ENCODE measurements at regions not wholly inside any gene's neighbourhood (a gene's known extent, or its start where the extent isn't known, plus 50 kb on each side); places are given as distances from the start of the nearest gene placed in this dataset.

- no peaks in the 10 kb centered on the region for H3K27me3 ChIP-seq (ENCODE audit: control insufficient read depth, insufficient read depth, low read length)
- no peak for DNase-seq
- no peak overlapping the region for H3K4me3 ChIP-seq (ENCODE audit: low read length)
- H3K9me3 ChIP-seq (replicated peaks; ENCODE audit: control insufficient read depth, low read depth, low read length) = peaks cover 4% of the 10 kb centered on the region
- H3K36me3 ChIP-seq (ENCODE audit: control insufficient read depth, insufficient read depth, low read length) = no peaks in the 10 kb centered on the region
- no peaks in the 10 kb centered on the region for H3K4me1 ChIP-seq (ENCODE audit: control insufficient read depth, insufficient read depth, low read length)
- H3K27ac ChIP-seq (ENCODE audit: low read length) = no peak overlapping the region
Observed at GRCh38 chr3:110593749-110594148, 477.9 kb upstream of the NECTIN3 start.

DNA sequence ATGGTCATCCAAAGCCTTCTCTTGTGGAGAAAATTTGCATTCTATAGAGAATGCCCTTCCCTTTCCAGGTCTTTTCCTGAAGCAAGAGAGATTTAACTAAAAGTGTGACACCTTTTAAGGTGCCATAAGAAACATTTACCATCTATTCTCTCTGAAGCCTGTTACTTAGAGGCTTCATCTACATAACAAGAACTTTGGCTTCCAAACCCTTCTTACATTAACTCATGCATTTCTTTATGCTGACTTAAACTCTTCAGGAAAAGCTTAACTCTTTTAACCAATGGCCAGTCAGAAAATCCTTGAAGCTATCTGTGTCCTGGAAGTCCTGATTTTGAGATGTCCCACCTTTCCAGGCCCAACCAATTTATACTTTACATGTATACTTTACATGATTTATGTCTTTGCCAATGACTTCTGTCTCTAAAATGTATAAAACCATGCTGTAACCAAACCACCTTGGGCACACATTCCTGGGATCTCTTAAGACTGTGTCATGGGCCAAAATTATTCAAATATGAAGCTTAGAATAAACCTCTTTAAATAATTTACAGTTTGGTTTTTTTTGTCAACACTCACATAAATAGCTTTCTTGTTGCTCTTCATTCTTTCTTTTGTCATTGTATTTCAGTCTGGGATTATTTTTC lies 472.6 kb upstream of the NECTIN3 start:
- Histone ChIP-seq H3K27ac (ENCODE audit: low read length) (no peak overlapping the region), H3K4me1 (ENCODE audit: control insufficient read depth, insufficient read depth, low read length) (no peaks in the 10 kb centered on the region), H3K27me3 (ENCODE audit: control insufficient read depth, insufficient read depth, low read length) (no peaks in the 10 kb centered on the region), H3K4me3 (ENCODE audit: low read length) (no peak overlapping the region), H3K9me3 (replicated peaks; ENCODE audit: control insufficient read depth, low read depth, low read length) (peaks cover 4% of the 10 kb centered on the region), H3K36me3 (ENCODE audit: control insufficient read depth, insufficient read depth, low read length) (no peaks in the 10 kb centered on the region)
- DNase-seq = no peak

- Histone ChIP-seq H3K27ac (ENCODE audit: low read length) (no peak overlapping the region), H3K4me1 (ENCODE audit: control insufficient read depth, insufficient read depth, low read length) (no peaks in the 10 kb centered on the region), H3K9me3 (replicated peaks; ENCODE audit: control insufficient read depth, low read depth, low read length) (no peaks in the 10 kb centered on the region), H3K36me3 (ENCODE audit: control insufficient read depth, insufficient read depth, low read length) (no peaks in the 10 kb centered on the region), H3K27me3 (ENCODE audit: control insufficient read depth, insufficient read depth, low read length) (no peaks in the 10 kb centered on the region), H3K4me3 (ENCODE audit: low read length) (no peak overlapping the region)
- no peak for DNase-seq
Observed at GRCh38 chr3:110608566-110608965, 463.1 kb upstream of the NECTIN3 start.

DNA sequence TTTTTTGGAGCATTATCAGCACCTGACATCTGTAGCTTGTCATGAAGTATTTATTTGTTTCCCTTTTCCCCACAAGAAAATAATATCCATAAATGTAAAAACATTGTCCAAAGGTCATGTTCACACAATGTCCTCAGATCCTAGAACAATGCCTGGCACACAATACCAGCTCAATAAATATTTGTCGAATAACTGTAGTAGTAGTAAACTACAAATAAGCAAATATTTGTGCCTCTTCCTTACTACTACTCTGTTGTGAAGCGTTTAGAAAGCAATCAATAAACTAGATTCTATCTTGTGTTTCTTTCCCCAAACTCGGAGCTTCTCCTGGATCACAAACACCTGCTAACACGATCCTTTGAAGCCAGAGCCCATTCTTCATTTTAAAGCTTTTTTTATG lies 459.6 kb upstream of the NECTIN3 start:
- Histone ChIP-seq H3K4me3 (ENCODE audit: low read length) (no peak overlapping the region), H3K36me3 (ENCODE audit: control insufficient read depth, insufficient read depth, low read length) (no peaks in the 10 kb centered on the region)
- WGBS (ENCODE audit: insufficient coverage) = 40% methylated on average over 1 of the region's 4 CpGs

GRCh38 chr3:110614186-110614585 lies 457.4 kb upstream of the NECTIN3 start:
- no peak for DNase-seq
- H3K9me3 ChIP-seq (replicated peaks; ENCODE audit: control insufficient read depth, low read depth, low read length) = no peaks in the 10 kb centered on the region
- no peak overlapping the region for H3K4me3 ChIP-seq (ENCODE audit: low read length)
- 29% methylated on average over 1 of the region's 2 CpGs for WGBS (ENCODE audit: insufficient coverage)
- H3K27me3 ChIP-seq (ENCODE audit: control insufficient read depth, insufficient read depth, low read length) = no peaks in the 10 kb centered on the region
- no peaks in the 10 kb centered on the region for H3K36me3 ChIP-seq (ENCODE audit: control insufficient read depth, insufficient read depth, low read length)
- H3K4me1 ChIP-seq (ENCODE audit: control insufficient read depth, insufficient read depth, low read length) = no peaks in the 10 kb centered on the region
- H3K27ac ChIP-seq (ENCODE audit: low read length) = no peak overlapping the region

More for the DNA sequence above, 459.6 kb upstream of the NECTIN3 start:
- DNase-seq = no peak
- Histone ChIP-seq H3K27me3 (ENCODE audit: control insufficient read depth, insufficient read depth, low read length) (no peaks in the 10 kb centered on the region), H3K9me3 (replicated peaks; ENCODE audit: control insufficient read depth, low read depth, low read length) (no peaks in the 10 kb centered on the region), H3K4me1 (ENCODE audit: control insufficient read depth, insufficient read depth, low read length) (no peaks in the 10 kb centered on the region), H3K27ac (ENCODE audit: low read length) (no peak overlapping the region)

- Histone ChIP-seq H3K36me3 (ENCODE audit: control insufficient read depth, insufficient read depth, low read length) (no peaks in the 10 kb centered on the region), H3K4me1 (ENCODE audit: control insufficient read depth, insufficient read depth, low read length) (no peaks in the 10 kb centered on the region), H3K27me3 (ENCODE audit: control insufficient read depth, insufficient read depth, low read length) (no peaks in the 10 kb centered on the region), H3K27ac (ENCODE audit: low read length) (no peak overlapping the region), H3K4me3 (ENCODE audit: low read length) (no peak overlapping the region), H3K9me3 (replicated peaks; ENCODE audit: control insufficient read depth, low read depth, low read length) (no peaks in the 10 kb centered on the region)
- no peak for DNase-seq
- no CpG with 5 or more reads among the region's 1 CpG for WGBS (ENCODE audit: insufficient coverage)
Observed at GRCh38 chr3:110615454-110615853, 456.2 kb upstream of the NECTIN3 start.

- H3K4me3 ChIP-seq (ENCODE audit: low read length) = no peak overlapping the region
- no peaks in the 10 kb centered on the region for H3K4me1 ChIP-seq (ENCODE audit: control insufficient read depth, insufficient read depth, low read length)
- no peak for DNase-seq
- 100% methylated on average over 1 of the region's 2 CpGs for WGBS (ENCODE audit: insufficient coverage)
- H3K36me3 ChIP-seq (ENCODE audit: control insufficient read depth, insufficient read depth, low read length) = no peaks in the 10 kb centered on the region
- H3K27me3 ChIP-seq (ENCODE audit: control insufficient read depth, insufficient read depth, low read length) = no peaks in the 10 kb centered on the region
- H3K9me3 ChIP-seq (replicated peaks; ENCODE audit: control insufficient read depth, low read depth, low read length) = no peaks in the 10 kb centered on the region
- no peak overlapping the region for H3K27ac ChIP-seq (ENCODE audit: low read length)
Observed at GRCh38 chr3:110618512-110619226, 452.9 kb upstream of the NECTIN3 start.

- no peak overlapping the region for H3K4me3 ChIP-seq (ENCODE audit: low read length)
- H3K27ac ChIP-seq (ENCODE audit: low read length) = no peak overlapping the region
- H3K9me3 ChIP-seq (replicated peaks; ENCODE audit: control insufficient read depth, low read depth, low read length) = no peaks in the 10 kb centered on the region
- H3K36me3 ChIP-seq (ENCODE audit: control insufficient read depth, insufficient read depth, low read length) = no peaks in the 10 kb centered on the region
- DNase-seq = no peak
- no peaks in the 10 kb centered on the region for H3K27me3 ChIP-seq (ENCODE audit: control insufficient read depth, insufficient read depth, low read length)
- H3K4me1 ChIP-seq (ENCODE audit: control insufficient read depth, insufficient read depth, low read length) = no peaks in the 10 kb centered on the region
- 92% methylated on average over 2 of the region's 4 CpGs for WGBS (ENCODE audit: insufficient coverage)
Observed at GRCh38 chr3:110620118-110620517, 451.5 kb upstream of the NECTIN3 start.

- no peak overlapping the region for H3K4me3 ChIP-seq (ENCODE audit: low read length)
- no CpG with 5 or more reads among the region's 1 CpG for WGBS (ENCODE audit: insufficient coverage)
- H3K27ac ChIP-seq (ENCODE audit: low read length) = no peak overlapping the region
Observed at GRCh38 chr3:110623571-110623970, 448.0 kb upstream of the NECTIN3 start.

DNA sequence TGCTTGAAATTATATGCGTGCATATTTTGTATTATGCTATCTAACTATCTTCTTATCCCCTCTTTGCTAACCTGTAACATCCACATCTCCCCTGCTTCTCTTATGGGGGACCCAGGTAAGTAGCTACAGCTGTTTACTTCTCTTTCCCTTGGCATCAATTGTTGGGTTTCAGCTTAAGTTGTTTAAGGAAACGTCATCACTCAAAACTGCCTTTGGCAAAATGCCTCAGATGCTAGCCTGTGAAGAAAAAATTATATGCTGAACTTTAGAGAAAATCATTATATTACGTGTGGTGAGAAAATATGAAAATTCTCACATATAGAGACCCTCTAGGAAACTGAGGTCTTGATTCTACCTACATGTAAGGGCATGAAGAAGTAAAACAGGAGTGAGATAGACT lies 447.0 kb upstream of the NECTIN3 start:
- no peak overlapping the region for H3K27ac ChIP-seq (ENCODE audit: low read length)
- no peaks in the 10 kb centered on the region for H3K4me1 ChIP-seq (ENCODE audit: control insufficient read depth, insufficient read depth, low read length)
- H3K36me3 ChIP-seq (ENCODE audit: control insufficient read depth, insufficient read depth, low read length) = no peaks in the 10 kb centered on the region
- DNase-seq = peak; percentile 21
- WGBS (ENCODE audit: insufficient coverage) = no CpG with 5 or more reads among the region's 3 CpGs
- H3K9me3 ChIP-seq (replicated peaks; ENCODE audit: control insufficient read depth, low read depth, low read length) = no peaks in the 10 kb centered on the region
- H3K4me3 ChIP-seq (ENCODE audit: low read length) = no peak overlapping the region
- no peaks in the 10 kb centered on the region for H3K27me3 ChIP-seq (ENCODE audit: control insufficient read depth, insufficient read depth, low read length)

More at GRCh38 chr3:110623571-110623970, 448.0 kb upstream of the NECTIN3 start:
- H3K4me1 ChIP-seq (ENCODE audit: control insufficient read depth, insufficient read depth, low read length) = no peaks in the 10 kb centered on the region
- H3K27me3 ChIP-seq (ENCODE audit: control insufficient read depth, insufficient read depth, low read length) = no peaks in the 10 kb centered on the region
- DNase-seq = no peak
- H3K36me3 ChIP-seq (ENCODE audit: control insufficient read depth, insufficient read depth, low read length) = no peaks in the 10 kb centered on the region
- H3K9me3 ChIP-seq (replicated peaks; ENCODE audit: control insufficient read depth, low read depth, low read length) = no peaks in the 10 kb centered on the region

Measured in muscle of leg (tissue), 3 donors.